Caki2 (cell line): ENCODE measurements at regions not wholly inside any gene's neighbourhood (a gene's known extent, or its start where the extent isn't known, plus 50 kb on each side); places are given as distances from the start of the nearest gene placed in this dataset.
A peak's percentile ranks its signal among the peaks of the same experiment; 100 is the strongest.

Experiments
- DNase-seq: peaks from one replicate; pipeline ENCODE4 v3.0.0-alpha.2; 2015; ENCODE audit warnings: low read depth
- in situ Hi-C: cut with HindIII; loops from 2 replicates; pipeline ENCODE4 v1.10.0; 2016; ENCODE audit warnings: low sequenced_read_pairs, low pct_unique_long_range_greater_than_20kb, mixed read lengths

DNA sequence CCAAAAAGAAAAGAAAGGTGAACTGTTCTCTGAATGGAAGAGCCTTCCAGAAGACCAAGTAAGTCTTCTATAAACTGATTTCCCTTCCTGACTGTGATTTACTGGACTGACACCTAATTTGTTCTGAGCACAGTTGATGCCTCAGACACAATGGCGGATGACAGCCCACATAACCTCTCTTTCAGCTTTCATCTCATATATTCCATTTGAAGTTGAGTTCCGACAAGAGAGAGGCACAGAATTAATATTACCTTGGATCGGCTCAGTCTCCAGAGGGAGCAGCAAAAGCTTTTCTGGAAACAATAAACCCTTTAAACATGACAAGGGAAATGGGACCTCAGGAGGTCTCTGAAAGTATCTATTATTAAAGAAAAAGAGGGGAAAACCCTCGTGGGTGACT lies 638.7 kb upstream of the SETBP1 start:
- no peak for DNase-seq
- in situ Hi-C loops = no loop called here

GRCh38 chr18:44046376-44046975 lies 634.2 kb upstream of the SETBP1 start:
- in situ Hi-C loops = no loop called here

GRCh38 chr18:44047585-44047984 lies 633.1 kb upstream of the SETBP1 start:
- in situ Hi-C loops = no loop called here
- DNase-seq = no peak

More at GRCh38 chr18:44046376-44046975, 634.2 kb upstream of the SETBP1 start:
- no peak for DNase-seq

GRCh38 chr18:44048435-44048834 lies 632.3 kb upstream of the SETBP1 start:
- no peak for DNase-seq
- in situ Hi-C loops = no loop called here

DNA sequence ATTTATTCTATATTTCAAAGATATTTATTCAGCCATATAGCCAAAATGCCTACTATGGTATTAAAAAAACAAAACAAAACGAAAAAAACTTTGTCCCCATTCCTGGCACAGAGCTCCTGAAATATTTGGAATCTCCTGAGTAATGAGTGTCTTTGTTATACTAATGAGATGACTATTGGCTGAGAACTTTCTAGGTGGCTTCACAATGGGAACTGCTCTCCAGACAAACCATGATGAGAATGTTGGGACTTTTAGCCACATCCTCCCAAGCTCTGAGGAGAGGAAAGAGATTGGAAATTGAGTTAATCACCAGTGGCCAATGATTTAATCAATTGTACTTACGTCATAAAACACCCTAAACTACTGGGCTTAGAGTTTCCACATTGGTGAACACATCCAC lies 631.8 kb upstream of the SETBP1 start:
- no peak for DNase-seq
- in situ Hi-C loops = no loop called here

DNA sequence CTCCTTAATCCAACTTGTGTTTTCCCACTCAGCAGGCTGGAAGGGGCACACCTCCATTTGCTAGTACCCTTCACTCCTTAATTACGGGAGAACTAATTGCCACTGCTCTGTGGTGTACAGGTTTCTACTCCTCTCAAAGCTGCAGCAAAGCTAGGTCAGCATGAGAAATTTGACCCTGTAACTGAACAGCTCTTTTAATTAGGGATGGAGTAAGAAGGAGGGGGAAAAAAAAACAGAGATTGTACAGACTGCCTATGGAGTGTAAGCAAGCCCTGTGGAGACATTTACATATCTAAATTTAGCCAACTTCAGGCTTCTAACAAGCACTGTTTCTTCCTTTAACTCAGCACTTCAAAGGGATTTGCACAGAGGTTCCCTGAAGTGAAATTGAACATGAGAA lies 629.7 kb upstream of the SETBP1 start:
- in situ Hi-C loops = no loop called here
- DNase-seq = no peak

DNA sequence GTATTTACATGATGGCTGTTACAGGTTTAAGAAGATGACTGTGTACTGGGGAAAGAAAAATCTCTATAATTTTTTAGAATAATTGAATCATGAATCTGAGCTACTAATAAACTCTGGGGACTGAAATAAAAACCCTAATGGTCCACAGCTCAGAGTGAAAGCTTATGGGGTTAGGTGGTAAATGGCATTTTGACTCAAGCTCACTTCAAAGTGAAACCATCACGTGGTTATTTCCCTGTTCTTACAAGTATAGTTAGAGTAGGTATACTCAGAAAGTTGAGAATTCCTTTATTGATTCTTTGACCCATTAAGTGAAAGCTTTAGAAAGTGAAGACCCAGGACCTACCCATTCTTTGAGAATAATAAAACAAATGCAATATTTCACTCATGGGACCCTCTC lies 626.2 kb upstream of the SETBP1 start:
- no peak for DNase-seq
- in situ Hi-C loops = no loop called here

DNA sequence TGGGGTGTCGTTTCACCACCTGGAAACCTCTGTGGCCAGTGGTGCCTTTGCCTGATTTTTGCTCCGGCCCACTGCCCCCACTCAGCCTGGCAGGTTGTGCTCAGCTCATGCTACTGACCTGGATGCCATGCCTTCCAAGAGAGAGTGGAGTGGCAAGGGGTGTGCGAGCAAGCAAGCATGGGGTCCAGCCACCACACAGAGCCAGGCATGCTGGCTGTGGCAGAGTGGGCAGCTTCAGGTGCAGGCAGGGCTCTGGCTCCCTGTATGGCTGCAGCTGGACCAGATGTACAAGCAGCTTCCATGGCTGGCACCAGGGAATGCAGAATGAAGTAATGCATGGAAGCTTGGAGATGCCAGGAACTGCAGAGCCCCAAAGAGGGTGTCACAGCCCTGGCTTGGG lies 620.5 kb upstream of the SETBP1 start:
- DNase-seq = no peak
- in situ Hi-C loops = no loop called here

GRCh38 chr18:44061438-44061837 lies 619.2 kb upstream of the SETBP1 start:
- in situ Hi-C loops = no loop called here
- DNase-seq = no peak

DNA sequence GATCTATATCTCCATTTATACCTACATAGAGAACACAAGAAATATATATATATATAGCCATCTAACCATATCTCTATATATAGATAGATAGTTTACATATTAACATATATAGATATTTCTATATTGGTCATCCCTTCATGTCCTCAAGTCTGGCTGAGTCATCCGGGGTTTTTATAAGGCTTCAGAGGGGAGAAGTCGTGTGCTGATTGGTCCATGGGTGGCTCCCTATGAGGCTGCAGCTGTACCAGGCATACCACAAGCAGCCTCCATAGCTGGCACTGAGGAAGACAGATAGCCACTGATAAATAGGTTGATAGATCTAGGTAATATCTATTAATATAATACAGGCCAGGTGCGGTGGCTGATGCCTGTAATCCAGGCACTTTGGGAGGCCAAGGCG lies 618.3 kb upstream of the SETBP1 start:
- DNase-seq = no peak
- in situ Hi-C loops = no loop called here

DNA sequence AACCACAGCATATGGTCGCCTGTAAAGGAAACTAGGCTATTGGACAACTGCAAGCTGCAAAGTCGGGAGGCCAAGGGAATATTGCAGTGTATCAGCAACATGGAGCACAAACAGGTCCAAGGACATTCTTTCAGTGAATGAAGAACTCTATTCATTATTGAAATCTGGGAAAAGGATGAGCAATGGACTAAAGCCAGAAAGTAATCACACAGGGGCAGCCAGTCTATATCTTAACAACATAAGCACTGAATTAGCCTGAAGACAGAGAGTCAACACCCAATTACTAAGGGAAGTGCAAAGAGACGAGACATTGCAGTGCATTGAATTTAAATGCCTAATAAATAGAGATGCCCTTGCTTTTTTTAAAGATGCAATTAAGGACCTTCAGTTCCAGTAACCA lies 615.5 kb upstream of the SETBP1 start:
- no peak for DNase-seq

DNA sequence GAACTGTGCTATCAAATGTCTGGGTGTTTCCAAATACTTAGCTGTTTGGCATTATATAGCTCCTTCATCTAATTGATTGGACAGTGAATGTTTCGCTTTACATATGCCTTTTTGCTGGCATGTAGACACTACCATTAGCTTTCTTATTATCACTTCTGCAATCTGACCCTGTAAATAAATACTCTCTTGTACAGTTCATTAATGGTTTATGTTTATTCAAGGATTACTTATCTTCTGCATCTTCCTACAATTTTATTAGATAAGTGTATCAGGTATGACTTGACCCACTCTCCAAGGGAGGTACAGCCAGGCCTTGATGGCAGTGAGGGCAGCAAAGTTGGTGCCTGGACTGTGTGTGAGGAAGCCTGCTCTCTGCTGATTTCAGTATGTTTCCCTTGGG lies 614.1 kb upstream of the SETBP1 start:
- in situ Hi-C loops = no loop called here
- no peak for DNase-seq

More for the DNA sequence above, 615.5 kb upstream of the SETBP1 start:
- in situ Hi-C loops = no loop called here

DNA sequence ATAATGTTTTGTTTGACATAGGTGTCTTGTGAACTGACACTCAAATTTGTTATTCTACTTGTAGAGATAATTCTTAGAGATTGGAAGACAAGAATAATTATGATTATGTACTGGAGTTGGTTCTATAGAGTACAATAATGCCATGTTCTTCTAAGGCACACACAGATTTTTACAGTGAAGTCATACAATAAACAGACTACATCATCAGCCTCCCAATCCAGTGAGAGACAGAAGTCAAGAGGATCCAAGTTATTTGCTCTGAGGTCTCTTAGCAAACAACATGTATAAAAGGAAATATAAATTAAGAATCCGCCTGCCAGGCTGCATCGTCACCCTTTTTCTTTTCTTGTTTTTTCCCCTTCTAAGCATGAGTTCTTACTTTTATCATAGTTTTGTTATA lies 613.5 kb upstream of the SETBP1 start:
- in situ Hi-C loops = no loop called here

GRCh38 chr18:44075038-44075437 lies 605.6 kb upstream of the SETBP1 start:
- DNase-seq = no peak
- in situ Hi-C loops = no loop called here

More for the DNA sequence above, 613.5 kb upstream of the SETBP1 start:
- no peak for DNase-seq

DNA sequence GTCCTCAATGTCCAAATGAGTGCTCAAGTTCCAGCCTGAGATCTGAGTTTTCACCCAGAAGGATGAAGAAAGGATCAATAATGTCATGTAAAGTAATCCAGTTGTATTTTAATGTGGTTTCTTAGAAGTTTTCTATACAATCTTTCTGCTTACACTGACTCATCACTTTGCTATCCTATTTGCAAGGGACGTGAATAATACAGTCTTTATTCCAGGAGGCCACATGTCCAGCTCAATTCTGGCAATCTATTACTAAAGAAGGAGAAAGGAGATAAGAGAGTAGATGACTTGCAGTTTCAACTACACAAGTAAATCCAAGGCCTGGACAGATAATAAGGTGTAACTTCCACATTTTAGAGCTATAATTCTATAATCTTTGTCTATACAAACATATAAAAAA lies 601.1 kb upstream of the SETBP1 start:
- peak; percentile 66 for DNase-seq
- in situ Hi-C loops = no loop called here

- in situ Hi-C loops = no loop called here
- DNase-seq = no peak
Observed at GRCh38 chr18:44080054-44080453, 600.6 kb upstream of the SETBP1 start.

DNA sequence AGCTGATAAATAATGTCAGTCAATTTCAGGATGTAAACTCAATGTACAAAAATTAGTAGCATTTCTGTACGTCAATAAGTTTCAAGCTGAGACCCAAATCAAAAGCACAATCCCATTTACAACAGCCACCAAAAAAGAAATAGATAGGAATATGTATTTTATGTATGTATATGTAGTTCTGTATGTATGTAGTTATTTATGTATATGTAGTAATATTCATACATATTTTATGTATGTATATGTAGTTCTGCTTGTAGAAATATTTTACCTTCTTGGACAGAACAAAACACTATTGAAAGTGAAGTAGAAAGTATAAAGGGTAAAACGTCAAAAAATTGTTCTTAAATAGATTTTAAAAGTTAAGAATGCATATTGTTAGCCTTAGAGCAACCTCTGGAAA lies 591.0 kb upstream of the SETBP1 start:
- in situ Hi-C loops = no loop called here
- no peak for DNase-seq

GRCh38 chr18:44090453-44090852 lies 590.2 kb upstream of the SETBP1 start:
- no peak for DNase-seq
- in situ Hi-C loops = no loop called here

GRCh38 chr18:44093253-44093652 lies 587.4 kb upstream of the SETBP1 start:
- no peak for DNase-seq
- in situ Hi-C loops = no loop called here

DNA sequence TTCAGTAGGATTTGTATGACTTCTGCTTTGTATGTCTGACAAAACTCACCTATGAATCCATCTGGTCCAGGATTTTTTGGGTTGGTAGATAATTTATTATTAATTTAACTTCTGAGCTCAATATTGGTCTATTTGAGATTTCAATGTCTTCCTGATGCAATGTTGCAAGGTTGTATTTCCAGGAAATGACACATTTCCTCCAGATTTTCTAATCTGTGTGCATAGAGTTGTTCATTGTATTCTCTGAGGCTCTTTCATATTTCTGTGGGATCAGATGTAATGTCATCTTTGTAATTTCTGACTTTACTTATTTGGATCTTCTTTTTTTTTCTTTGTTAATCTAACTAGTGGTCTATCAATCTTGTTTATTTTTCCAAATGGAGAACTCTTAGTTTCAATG lies 584.7 kb upstream of the SETBP1 start:
- no peak for DNase-seq
- in situ Hi-C loops = no loop called here
